ENCODE measurements at regions not wholly inside any gene's neighbourhood (a gene's known extent, or its start where the extent isn't known, plus 50 kb on each side); places are given as distances from the start of the nearest gene placed in this dataset.
A peak's percentile ranks its signal among the peaks of the same experiment; 100 is the strongest.

GRCh38 chr7:26489906-26490639 is 198.4 kb downstream of the SNX10 start:
- no peak for DNase-seq

- DNase-seq, result peak; percentile 24
Measured at GRCh38 chr7:26490640-26491624, 199.3 kb downstream of the SNX10 start.

- DNase-seq, result no peak
Measured at GRCh38 chr7:26492816-26493215, 201.2 kb downstream of the SNX10 start.

DNA sequence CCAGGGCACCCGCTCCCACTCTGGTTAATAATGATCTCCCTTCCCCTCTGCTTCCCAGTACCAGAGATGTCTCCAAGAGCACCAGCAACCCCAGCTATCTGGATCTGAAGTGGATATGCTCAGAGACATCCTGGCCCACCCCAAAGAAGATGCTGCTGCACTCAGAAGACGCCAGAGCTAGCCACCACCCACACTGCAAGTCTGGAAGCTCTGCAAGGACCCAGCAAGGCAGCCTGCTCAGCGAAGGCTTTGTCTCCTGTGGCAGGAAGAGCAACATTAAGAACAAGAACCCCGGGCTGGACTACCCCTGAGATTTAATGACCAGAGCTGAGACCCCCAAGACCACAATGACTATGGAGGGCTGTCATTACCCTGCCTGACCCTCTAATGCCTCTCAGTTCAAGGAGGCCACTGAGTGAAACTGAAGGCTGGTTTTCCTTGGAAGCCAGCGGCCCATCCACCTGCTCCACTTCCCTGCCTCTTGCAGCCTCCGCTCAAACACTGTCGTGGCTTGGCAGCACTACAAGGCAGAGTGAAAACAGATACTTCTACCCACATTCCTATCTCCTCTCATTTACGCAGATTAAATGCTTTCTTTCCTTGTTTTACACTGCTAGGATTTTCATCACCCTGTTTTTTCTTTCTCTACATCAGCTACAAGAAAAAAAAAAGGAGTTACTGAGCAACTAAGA is 202.2 kb downstream of the SNX10 start:
- no peak for DNase-seq

- no peak for DNase-seq
Measured at GRCh38 chr7:26495569-26495968, 203.9 kb downstream of the SNX10 start.

DNA sequence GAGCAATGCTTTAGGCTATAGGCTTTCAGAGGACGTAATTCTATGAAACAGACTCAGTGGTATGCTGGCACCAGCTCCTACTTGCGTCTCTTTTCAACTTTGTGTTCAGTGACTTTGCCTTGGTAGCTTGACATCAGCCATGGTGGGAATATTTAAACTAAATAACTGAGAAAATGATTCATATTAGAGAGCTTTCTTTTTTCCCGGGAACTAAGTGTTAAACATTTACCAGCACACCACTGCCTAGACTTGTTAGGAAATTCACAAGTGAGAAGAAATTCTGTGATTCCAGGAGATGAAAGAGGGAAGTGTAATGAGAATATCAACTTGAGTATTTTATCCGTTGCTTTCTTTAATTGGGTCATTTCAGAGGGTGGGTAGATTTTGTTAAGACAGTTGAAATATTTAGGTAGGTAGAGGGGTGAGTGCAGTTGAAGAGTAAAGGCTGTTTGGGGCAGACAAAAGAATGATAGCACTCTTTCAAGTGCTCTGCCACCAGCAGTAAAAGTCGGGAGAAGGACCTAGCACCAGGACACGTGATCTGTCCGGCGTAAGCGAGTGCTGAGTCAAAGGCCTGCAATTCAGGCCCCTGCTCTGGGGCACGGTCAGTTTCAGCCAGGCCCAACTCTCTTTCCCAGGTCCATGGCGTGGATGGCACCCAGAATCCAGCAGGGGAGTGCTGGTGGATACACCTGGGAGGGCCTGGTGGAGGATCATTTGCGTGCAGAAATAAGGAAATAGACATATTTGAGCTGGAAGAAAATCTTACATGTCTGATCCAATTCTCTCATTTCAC is 206.3 kb downstream of the SNX10 start:
- no peak for DNase-seq

DNA sequence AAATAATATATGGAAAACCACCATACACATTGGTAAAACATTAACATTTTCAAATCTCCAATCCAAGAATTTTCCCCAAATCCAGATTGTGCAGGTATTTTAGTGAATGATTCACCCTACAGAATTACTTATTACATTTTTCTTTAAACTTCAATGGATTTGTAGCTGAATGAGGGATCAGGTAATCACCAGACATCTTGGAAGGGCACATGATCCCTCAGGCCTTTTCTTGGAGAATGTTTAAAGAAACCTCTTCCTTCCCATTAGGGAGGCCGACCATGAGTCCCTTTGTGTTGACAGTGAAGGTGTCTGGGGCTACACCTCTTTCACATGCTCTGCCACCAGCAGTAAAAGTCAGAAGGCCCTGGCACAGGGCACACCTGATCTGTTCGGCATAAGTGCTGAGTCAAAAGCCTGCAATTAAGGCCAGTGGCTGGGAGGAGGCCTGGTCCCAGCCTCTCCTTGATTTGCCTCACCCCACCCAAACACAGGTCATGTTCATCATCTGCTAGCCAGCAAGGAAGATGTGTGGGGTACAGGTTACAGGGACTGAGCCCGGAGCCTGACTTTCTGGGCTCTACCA is 207.7 kb downstream of the SNX10 start:
- no peak for DNase-seq

GRCh38 chr7:26500749-26501352 is 209.2 kb downstream of the SNX10 start:
- no peak for DNase-seq

- DNase-seq, result no peak
Measured at GRCh38 chr7:26504411-26505120, 212.9 kb downstream of the SNX10 start.

DNA sequence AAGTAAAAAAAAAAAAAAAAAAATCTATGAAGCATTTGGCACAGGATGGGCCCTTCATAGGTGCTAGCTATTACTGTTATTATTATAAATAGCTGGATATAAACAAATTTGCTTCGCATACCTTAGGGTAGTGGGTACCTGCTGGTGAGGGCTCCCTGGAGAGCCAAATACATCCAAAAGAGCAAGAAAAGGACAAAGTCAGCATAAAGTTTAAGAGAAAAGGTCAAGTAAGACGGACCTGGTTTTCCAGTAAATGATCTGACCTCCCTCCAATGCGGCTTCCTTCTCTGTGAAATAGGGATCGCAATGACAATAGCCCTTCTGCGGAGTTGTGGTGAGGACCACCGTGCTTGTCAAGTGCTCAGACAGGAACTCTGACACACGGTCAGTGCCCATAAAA is 214.5 kb downstream of the SNX10 start:
- DNase-seq, result no peak

DNA sequence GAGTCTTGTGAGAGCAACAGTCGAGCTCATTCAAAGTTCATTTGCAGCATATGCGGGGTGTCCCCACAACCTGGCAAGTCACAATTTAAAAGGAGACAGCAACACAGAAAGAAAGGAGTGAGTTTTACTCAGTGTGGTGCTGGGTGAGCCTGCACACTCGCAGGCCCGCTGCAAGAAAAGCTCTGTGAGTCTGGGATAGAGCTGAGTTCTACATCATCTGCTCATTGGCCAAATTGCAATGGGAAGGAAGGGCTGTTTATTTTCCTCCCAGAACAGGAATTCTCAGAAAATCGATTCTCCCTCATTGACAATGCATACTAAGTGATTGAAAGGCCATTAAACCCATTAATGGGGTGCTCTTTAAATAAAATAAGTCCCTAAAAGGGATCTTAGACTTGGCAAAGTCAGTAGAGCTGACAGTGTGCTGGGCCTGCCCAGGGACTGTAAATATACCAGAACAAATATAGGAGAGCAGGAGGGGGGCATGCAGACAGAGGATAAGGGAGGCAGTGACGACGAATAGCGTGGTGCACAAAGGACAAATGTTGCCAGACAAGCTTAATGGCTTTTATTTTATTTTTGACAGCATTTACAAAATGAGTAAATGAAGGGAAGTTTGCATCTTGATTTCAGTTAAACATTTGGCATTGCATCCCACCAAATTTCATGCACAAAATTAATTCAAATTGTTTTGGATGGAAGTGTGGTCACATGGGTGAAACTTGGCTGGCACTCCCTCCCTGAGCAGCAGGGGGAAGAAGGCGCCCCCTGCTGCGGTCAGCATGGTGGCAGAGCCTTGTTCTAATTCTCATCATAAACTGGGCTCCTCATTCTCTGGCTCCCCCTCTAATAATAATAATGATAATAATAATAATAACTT is 215.7 kb downstream of the SNX10 start:
- DNase-seq, result no peak

GRCh38 chr7:26508481-26508880 is 216.8 kb downstream of the SNX10 start:
- no peak for DNase-seq

DNA sequence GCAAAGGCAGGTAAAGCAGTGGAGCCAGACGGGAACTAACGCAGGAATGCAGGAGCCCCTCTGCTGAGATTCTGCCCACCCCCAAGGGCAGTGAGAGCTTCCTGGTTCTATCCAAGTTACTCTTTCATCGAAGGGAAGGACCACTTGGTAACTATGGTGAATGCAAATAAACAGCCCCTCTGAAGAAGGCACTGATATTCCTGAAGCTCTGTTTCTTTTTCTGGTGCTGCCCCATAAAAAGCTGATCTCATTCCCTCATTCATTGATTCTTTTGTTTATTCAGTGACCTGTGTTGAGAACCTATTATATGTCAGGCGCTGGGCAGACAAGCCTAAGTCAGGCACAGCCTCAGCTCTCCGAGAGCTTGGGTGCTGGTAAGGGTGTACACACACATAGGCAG is 217.3 kb downstream of the SNX10 start:
- DNase-seq, result no peak

DNA sequence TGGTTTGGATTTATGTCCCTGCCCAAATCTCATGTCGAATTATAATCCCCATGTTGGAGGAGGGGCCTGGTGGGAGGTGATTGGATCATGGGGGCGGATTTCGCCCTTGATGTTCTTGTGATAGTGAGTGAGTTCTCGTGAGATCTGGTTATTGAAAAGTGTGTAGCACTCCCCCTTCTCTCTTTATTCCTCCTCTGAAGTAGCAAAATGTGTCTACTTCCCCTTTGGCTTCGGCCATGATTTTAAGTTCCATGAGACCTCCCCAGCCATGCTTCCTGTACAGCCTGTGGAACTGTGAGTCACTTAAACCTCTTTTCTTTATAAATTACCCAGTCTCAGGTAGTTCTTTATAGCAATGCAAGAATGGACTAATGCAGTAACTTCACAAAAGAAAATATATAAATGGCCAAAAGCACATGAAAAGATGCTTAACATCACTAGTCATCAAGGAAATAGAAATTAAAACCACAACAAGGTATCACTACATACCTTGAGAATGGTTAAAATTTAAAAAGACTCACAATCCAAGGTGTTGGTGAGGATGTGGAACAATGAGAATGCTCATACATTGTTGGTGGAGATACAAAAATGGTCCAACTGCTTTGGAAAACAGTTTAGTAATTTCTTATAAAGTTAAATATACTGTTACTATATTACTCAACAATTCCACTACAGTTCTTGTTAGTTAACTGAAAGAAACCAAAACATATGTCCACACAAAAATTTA is 218.7 kb downstream of the SNX10 start:
- no peak for DNase-seq

DNA sequence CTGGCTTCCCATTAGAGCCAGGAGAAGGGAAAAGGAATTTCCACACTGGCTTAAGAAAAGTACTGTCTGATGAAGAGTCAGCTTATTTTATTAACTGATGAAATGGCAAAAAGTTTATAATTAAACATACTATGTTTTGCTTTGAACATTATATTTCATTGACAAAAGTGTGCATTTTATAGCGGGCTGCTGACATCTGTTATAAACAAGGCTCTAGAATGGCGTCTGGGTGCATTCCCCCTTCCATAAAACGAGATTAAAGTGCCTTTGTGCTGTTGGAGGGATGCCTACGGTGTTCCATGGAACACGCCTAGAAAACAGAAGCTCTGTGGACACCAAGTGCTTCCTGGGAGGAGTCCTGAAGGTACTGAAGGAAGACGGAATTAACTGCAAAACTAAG is 220.2 kb downstream of the SNX10 start:
- no peak for DNase-seq

DNA sequence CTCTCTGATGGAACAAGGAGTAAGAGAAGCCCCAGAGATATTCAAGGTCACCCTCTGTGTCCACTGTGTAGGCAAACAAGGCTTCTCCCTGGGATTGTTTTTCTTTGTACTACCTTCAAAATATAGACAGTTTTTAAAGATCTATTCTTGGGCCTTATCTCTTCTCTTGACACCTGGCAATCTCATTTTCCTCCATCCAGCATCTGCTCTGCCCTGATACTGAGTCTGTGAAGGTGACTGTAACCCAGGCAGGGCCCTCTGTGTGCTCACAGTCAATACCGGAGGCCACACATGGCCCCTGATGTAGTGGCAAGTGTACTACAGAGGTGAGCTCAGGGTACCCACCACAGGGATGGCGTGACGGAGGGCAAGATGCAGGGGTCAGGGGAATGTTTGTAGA is 221.1 kb downstream of the SNX10 start:
- DNase-seq, result no peak

DNA sequence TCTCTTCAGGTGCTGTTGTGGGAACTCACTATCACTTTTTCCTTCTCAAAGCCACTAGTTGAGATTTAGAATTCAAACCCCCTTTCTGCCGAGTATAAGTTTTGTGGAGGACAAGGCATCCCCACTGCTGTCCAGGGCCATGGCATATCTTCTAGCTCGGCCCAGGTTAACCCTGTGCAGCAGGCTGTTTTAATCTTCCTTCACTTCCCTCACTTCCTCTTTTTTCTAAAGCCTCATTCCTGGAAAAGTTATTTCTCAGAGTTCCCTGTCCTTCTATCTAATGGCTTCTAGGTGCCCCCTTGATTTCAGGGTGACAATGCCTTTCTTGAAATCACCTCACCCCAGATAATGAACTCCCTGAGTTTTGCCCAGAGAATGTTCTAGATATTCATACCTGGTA is 222.3 kb downstream of the SNX10 start:
- DNase-seq, result no peak

- DNase-seq, result no peak
Measured at GRCh38 chr7:26514633-26515032, 223.0 kb downstream of the SNX10 start.

GRCh38 chr7:26515314-26515842 is 223.7 kb downstream of the SNX10 start:
- DNase-seq, result no peak

Data from retina (tissue), 1 donor.